CD4-positive, alpha-beta T cell (primary cell): ENCODE measurements at regions not wholly inside any gene's neighbourhood (a gene's known extent, or its start where the extent isn't known, plus 50 kb on each side); places are given as distances from the start of the nearest gene placed in this dataset. TPM values are rescaled to one million over a fixed set of nuclear protein-coding genes. Genes with fewer than 3 reads are reported as not detected.

Experiments
- ATAC-seq: fragments of 200-7000 bp; cut with Tn5 transposase; one replicate; pipeline ENCODE4 v1.10.0; 2022; ENCODE audit warnings: mild to moderate bottlenecking; ENCODE audit not compliant: poor library complexity
- CTCF ChIA-PET: fragments of 350-600 bp; sonication (Branson Sonifier 250); formaldehyde crosslinking; loops from one replicate; lab custom pipeline; 2021; ENCODE audit warnings: antibody characterized with exemption, inconsistent platforms; lab: Charles Lee
- POLR2A ChIA-PET: fragments of 350-600 bp; sonication (Branson Sonifier 250); formaldehyde crosslinking; loops from one replicate; lab custom pipeline; 2021; ENCODE audit warnings: antibody characterized with exemption, inconsistent platforms; lab: Charles Lee
- DNase-seq, 14 experiments: peaks; one replicate each; pipeline ENCODE4 v3.0.0-alpha.2; 2013 to 2020; ENCODE audit warnings: mixed read lengths in 2 of 14
- H3K27ac ChIP-seq, 2 donors: one replicate each; pipeline versions ENCODE4 v1.5.1 to v1.7.0; 2013; ENCODE audit warnings: low read length in 2 of 2, low read depth in 1 of 2, mild to moderate bottlenecking in 1 of 2
- H3K27me3 ChIP-seq, 2 experiments: 1 replicate in 1 of 2; 2 replicates in 1 of 2; pipeline versions ENCODE4 v1.6.1 to v1.7.0; 2013; ENCODE audit warnings: low read length in 2 of 2, control low read depth in 1 of 2, mild to moderate bottlenecking in 1 of 2, moderate library complexity in 1 of 2; ENCODE audit not compliant: insufficient read depth in 2 of 2, control insufficient read depth in 1 of 2
- H3K36me3 ChIP-seq: one replicate; pipeline ENCODE4 v1.6.1; 2013; ENCODE audit warnings: low read length, control low read depth; ENCODE audit not compliant: insufficient read depth
- H3K4me1 ChIP-seq: one replicate; pipeline ENCODE4 v1.6.1; 2013; ENCODE audit warnings: low read length, control low read depth; ENCODE audit not compliant: insufficient read depth
- H3K4me3 ChIP-seq: one replicate; pipeline ENCODE4 v1.5.1; 2013; ENCODE audit warnings: mild to moderate bottlenecking, low read length, moderate library complexity
- H3K9me3 ChIP-seq, 2 experiments: 1 replicate in 1 of 2; 2 replicates in 1 of 2; pipeline versions ENCODE4 v1.6.1 to v1.7.0; 2013; ENCODE audit warnings: low read length in 2 of 2, mild to moderate bottlenecking in 2 of 2, control low read depth in 1 of 2, moderate library complexity in 1 of 2; ENCODE audit not compliant: control insufficient read depth in 1 of 2, insufficient read depth in 1 of 2
- H3K27ac Mint-ChIP-seq: one replicate; pipeline ENCODE4 v1.8.0; 2020; ENCODE audit warnings: mixed read lengths
- H3K27me3 Mint-ChIP-seq: one replicate; pipeline ENCODE4 v1.8.0; 2021; ENCODE audit warnings: mixed read lengths
- H3K36me3 Mint-ChIP-seq: one replicate; pipeline ENCODE4 v1.8.0; 2021; ENCODE audit warnings: low read depth, mixed read lengths
- H3K4me1 Mint-ChIP-seq: one replicate; pipeline ENCODE4 v1.8.0; 2021; ENCODE audit warnings: low read depth, mixed read lengths
- H3K4me3 Mint-ChIP-seq: one replicate; pipeline ENCODE4 v1.8.0; 2020; ENCODE audit warnings: mild to moderate bottlenecking, mixed read lengths
- H3K9me3 Mint-ChIP-seq: one replicate; pipeline ENCODE4 v1.8.0; 2020; ENCODE audit warnings: mixed read lengths
- intact Hi-C, 2 experiments: fragments of 100-400 bp; cut with DNase I in 1 of 2; cut with micrococcal nuclease in 1 of 2; formaldehyde crosslinking; loops; one replicate each; pipeline versions ENCODE4 v1.15.1 to v1.9.0; 2023 to 2025; cut with DNase I, micrococcal nuclease
- microRNA-seq: library from miRNA; unstranded; fragments of <30 nt; microRNA quantifications from one replicate; pipeline ENCODE4 v1.2.0, GENCODE V29; 2021; ENCODE audit warnings: borderline microRNAs expressed, borderline replicate concordance
- TF ChIP-seq, protein P1 (sequence below): fragments of 200-600 bp; IDR thresholded peaks from one replicate; pipeline ENCODE4 v1.8.0; 2022; ENCODE audit warnings: antibody characterized with exemption, mild to moderate bottlenecking

DNA sequence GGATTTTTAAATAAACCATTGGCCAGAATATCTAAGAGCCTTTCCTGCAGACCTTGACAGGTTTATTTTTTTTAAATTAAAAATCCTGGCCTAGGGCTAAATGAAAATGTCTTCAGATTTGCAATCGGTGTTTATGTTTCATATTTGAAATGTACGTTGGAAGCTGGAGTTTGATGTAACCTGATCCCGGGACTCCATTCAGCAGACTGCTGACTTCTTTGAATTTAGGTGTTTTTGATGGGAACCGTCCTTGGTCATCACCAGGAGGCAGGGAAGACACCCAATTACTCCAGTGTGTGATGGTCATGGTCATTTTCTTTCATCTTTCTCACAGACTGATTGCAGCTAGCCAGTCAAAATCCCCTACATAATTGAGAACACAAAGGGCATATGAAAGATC is 60.1 kb upstream of the BRINP1 start:
- intact Hi-C loops = no loop called here
- no peaks in the 10 kb centered on the region for H3K27me3 ChIP-seq
- CTCF ChIA-PET = no interaction called here
- Mint-ChIP-seq H3K4me1 (no peaks in the 10 kb centered on the region), H3K4me3 (no peak overlapping the region), H3K36me3 (no peaks in the 10 kb centered on the region), H3K27me3 (peaks cover 3% of the 10 kb centered on the region), H3K9me3 (peaks cover 5% of the 10 kb centered on the region), H3K27ac (no peak overlapping the region)
- ATAC-seq = no peak
- no peaks in the 10 kb centered on the region for H3K9me3 ChIP-seq
- H3K36me3 ChIP-seq = no peaks in the 10 kb centered on the region
- TF ChIP-seq, protein P1, sequence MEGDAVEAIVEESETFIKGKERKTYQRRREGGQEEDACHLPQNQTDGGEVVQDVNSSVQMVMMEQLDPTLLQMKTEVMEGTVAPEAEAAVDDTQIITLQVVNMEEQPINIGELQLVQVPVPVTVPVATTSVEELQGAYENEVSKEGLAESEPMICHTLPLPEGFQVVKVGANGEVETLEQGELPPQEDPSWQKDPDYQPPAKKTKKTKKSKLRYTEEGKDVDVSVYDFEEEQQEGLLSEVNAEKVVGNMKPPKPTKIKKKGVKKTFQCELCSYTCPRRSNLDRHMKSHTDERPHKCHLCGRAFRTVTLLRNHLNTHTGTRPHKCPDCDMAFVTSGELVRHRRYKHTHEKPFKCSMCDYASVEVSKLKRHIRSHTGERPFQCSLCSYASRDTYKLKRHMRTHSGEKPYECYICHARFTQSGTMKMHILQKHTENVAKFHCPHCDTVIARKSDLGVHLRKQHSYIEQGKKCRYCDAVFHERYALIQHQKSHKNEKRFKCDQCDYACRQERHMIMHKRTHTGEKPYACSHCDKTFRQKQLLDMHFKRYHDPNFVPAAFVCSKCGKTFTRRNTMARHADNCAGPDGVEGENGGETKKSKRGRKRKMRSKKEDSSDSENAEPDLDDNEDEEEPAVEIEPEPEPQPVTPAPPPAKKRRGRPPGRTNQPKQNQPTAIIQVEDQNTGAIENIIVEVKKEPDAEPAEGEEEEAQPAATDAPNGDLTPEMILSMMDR = no peak
- H3K4me3 ChIP-seq = no peak overlapping the region
- no peaks in the 10 kb centered on the region for H3K4me1 ChIP-seq
- DNase-seq = no peak
- POLR2A ChIA-PET = no interaction called here
- no peak overlapping the region for H3K27ac ChIP-seq

DNA sequence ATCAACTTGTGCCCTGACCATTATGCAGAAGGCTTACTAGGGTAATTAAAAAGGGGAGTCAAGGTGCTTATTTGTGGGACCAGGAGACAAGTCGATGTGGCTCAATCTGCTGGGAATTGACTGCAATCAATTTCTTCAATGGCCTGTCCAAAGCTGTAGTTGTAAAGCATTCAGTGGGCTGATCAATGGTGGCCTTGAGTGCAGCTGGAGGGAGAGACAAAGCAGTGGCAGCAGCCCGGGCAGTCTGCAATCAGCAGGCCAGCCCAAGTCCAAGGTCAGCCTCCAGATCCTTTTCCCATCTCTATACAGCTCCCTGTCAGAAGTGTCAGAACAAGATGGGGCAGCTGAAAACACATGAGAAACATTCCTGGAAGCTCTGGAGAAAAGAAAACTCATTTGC is 51.0 kb upstream of the BRINP1 start:
- H3K27me3 ChIP-seq = no peaks in the 10 kb centered on the region
- TF ChIP-seq, protein P1 = no peak
- no peak overlapping the region for H3K4me3 ChIP-seq
- no peak overlapping the region for H3K4me3 Mint-ChIP-seq
- intact Hi-C loops = no loop called here
- H3K27ac ChIP-seq = no peak overlapping the region
- no peak for ATAC-seq
- no peak for DNase-seq
- no peaks in the 10 kb centered on the region for H3K36me3 Mint-ChIP-seq
- H3K27ac Mint-ChIP-seq = no peak overlapping the region
- POLR2A ChIA-PET = no interaction called here
- H3K4me1 ChIP-seq = no peaks in the 10 kb centered on the region
- no peaks in the 10 kb centered on the region for H3K27me3 Mint-ChIP-seq
- peaks cover 0 to 3% of the 10 kb centered on the region in 2 experiments for H3K9me3 ChIP-seq
- H3K4me1 Mint-ChIP-seq = no peaks in the 10 kb centered on the region
- CTCF ChIA-PET = no interaction called here
- H3K36me3 ChIP-seq = no peaks in the 10 kb centered on the region
- peaks cover 7% of the 10 kb centered on the region for H3K9me3 Mint-ChIP-seq

Small RNA genes lying in the stretch of these regions (microRNA-seq; reads per million reads assigned to microRNA genes)
- gene MIR147A = not detected
